Stimulated activated CD4-positive, alpha-beta T cell treated with anti-CD3 and anti-CD28 coated beads, Interleukin-2, amount 100 ng/mL, for 4 hours (primary cell): ENCODE measurements at regions not wholly inside any gene's neighbourhood (a gene's known extent, or its start where the extent isn't known, plus 50 kb on each side); places are given as distances from the start of the nearest gene placed in this dataset.
"Not testable (repeated sequence)": the region's sequence is repeated elsewhere in the genome, so short reads cannot be mapped to it uniquely, and the experiment has no call there.

ENCODE experiments used
- DNase-seq: peaks from one replicate; pipeline ENCODE4 v3.0.0-alpha.2; 2020; ENCODE audit warnings: low read depth

- no peak for DNase-seq
Observed at GRCh38 chr21:28419811-28420210, 572.9 kb downstream of the LTN1 start.

GRCh38 chr21:28418726-28419514 lies 573.8 kb downstream of the LTN1 start:
- DNase-seq, result no peak

GRCh38 chr21:28410256-28410655 lies 582.4 kb downstream of the LTN1 start:
- no peak for DNase-seq

DNA sequence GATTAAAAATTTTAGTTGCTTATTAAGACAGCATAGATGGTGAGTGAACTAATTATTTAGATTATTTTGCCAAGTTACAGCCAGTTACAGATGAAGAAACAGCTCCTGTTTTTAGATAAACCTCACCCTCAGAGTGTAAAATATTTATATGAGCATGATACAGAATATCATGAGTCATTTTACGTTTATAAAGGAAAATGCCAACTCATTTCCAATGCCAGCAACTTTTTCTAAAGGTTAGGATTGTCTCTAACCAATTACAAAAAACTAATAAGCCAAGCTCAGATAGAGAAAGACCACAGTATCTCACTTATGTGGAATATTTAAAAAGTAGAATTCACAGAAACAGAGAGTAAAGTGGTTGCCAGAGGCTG lies 590.1 kb downstream of the LTN1 start:
- DNase-seq, result no peak

DNA sequence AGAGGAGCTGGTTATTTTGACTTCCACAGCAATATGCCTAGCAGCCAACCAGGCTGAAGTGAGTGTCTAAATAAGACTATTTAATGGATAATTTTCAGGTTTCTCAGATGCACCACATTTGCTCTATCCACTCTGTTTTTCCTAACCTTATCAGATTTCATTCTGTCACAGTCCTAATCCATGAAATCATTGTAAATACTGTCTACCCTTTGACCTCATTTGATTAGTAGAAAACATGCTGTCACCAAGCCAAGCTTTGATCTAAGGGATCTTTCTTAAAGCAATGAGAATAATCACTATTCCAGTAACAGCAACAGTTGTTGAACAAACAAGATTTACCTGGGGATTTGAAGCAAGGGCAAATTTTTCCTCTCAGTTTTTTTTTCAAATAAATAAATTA lies 595.6 kb downstream of the LTN1 start:
- no peak for DNase-seq

GRCh38 chr21:28396421-28396820 lies 596.3 kb downstream of the LTN1 start:
- DNase-seq, result no peak

- DNase-seq, result no peak
Observed at GRCh38 chr21:28393279-28393678, 599.4 kb downstream of the LTN1 start.

DNA sequence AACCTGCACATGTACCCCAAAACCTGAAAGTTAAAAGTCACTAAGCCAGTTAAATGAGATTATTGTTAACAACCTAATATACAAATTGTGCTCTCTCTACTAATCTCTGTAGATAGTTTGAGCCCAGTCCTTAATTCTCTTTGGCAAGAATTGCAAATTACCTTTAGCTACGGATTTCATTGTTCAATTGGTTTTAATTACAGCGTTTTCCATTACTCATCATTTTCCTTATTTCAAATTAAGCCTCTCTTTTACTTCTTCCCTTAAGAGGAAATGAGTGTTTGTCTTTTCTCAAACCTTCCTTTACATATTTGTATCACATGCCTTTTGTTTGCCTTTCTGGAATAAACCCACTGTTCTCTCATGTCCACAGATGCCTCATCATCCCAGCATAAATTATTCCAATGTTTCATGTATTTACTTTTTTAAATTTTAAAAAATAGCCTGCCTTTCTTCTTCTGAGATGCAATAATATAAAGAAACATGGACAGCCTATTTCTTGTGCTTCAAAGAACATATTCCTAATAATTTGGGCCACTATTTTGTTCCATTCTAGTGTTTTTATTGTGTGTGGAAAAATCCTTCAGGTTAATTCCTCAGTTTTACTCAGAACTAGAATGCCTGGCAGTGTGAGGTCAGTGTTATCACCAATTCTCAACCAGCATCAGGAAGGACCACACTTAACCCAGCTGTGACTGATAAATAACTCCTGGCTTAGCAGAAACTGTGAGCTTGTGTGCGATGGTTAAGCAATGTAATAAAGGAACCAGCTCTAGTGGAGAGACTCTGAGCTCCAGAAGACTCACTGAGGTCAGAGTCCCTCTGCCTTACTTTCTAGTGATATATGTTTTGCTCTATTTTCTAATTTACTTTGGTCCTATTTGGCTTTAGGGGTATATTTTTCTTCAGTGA lies 600.5 kb downstream of the LTN1 start:
- DNase-seq, result no peak

GRCh38 chr21:28387220-28387619 lies 605.5 kb downstream of the LTN1 start:
- DNase-seq, result no peak

DNA sequence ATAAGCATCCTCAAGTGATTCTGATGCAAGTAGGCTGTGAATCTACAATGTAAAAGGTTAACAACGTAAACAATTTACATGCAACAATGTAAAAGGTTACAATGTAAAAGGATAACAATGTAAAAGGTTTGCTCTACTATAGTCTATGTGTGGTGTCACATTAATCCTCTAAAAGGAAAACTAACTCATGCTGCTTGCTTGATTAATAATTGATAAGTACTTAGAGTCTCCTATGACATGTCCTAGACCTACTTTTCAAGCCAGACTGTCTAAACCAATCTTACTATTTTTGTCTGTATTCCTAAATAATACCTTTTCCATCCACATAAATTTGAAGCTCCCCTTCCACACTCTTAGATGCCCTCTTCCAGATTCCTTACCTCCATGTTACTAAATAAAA lies 606.8 kb downstream of the LTN1 start:
- DNase-seq, result no peak

DNA sequence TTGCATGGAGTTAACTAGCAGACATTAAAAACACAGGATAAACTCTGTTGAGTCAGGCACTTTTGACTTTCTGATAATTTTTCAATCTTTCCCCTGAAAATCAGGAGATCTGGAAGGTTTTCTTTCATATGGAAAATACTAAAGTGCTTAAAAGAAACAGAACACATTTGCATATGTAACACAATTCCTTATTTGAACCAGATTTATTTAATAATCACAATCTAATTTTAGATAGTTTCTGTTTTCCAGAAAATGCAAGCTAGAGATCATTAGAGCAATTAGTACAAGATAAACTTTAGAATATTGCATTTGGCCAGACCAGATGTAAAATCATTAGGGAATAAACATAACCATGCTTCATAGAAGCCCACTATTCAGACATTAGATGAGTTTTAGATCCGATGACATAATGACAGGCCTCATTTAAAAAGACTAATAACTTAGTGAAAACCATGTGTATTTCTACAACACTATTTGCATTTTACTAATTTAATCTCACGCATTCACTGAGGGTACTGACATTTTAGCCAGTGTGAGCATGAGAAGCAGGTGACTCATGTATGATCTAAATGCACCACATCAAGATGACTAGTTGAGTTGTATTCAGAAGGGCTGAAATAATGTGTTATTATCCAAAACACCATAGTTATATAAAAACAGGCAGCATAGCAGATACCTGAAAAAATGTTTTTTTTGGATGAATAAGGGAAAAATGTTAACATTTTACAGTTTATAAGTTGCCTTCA lies 611.5 kb downstream of the LTN1 start:
- DNase-seq, result not testable (repeated sequence)

- DNase-seq, result no peak
Observed at GRCh38 chr21:28380241-28380640, 612.4 kb downstream of the LTN1 start.

- no peak for DNase-seq
Observed at GRCh38 chr21:28378026-28378425, 614.7 kb downstream of the LTN1 start.

GRCh38 chr21:28375708-28376385 lies 616.8 kb downstream of the LTN1 start:
- no peak for DNase-seq

DNA sequence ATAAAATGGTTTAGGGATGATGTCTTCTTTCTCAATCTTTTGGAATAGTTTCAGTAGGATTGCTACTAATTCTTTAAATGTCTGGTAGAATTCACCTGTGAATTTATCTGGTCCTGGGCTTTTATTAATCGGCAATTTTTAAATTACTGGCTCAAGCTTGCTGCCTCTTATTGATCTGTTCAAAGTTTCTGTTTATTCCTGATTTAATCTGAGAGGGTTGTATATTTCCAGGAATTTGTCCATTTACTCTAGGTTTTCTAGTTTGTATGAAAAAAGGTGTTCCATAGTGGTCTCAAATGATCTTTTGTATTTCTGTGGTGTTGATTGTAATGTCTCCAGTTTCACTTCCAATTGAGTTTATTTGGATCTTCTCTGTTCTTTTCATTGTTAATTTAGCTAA lies 617.8 kb downstream of the LTN1 start:
- DNase-seq, result no peak

DNA sequence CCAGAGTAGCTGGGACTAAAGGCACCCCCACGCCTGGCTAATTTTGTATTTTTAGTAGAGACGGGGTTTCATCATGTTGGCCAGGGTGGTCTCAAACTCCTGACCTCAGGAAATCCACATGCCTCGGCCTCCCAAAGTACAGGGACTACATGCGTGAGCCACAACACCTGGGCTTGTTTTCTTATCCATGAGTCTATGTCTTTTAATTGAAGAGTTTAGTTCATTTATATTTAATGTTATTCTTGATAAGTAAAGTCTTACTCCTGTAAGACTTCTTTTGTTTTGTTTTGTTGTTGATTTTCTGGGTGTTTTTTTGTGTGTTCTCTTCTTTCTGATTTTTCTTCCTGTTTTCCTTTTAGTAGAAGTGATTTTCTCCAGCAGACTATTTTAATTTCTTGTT lies 621.0 kb downstream of the LTN1 start:
- DNase-seq, result no peak

DNA sequence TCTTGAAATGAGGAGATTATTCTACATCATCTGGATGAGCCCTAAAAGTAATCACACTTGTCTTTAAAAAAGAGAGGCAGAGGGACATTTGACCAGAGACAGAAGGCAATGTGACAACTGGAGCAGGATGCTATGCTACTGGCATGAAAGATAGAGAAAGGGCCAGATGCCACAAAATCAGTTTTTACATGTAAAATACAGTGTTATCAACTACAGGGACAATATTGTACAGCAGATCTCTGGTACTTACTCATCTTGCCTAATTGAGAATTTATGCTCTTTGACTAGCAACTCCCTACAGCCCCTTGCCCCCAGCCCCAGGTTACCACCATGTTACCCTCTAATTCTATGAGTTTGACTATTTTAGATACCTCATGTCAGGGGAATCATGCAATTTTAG lies 633.4 kb downstream of the LTN1 start:
- DNase-seq, result no peak

- DNase-seq, result no peak
Observed at GRCh38 chr21:28358702-28359101, 634.0 kb downstream of the LTN1 start.

DNA sequence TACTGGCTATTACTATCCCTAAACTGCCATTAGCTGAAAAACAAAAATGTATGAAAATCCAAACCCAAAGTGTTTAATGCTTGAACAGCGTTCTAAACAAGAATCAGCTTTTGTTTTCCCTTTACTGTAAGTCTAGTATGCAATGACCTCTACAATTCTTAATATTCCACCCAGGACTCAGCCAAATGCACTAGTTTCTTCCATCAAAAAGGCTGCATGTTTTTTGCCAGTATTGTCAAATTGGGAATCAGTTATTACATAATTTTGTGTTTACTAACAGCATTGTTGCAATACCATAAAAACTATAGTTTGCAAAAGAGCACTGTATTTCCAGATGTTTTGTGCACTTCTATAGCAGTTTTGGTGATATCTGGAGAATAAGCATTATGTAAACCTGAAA lies 634.5 kb downstream of the LTN1 start:
- DNase-seq, result no peak

GRCh38 chr21:28357743-28358142 lies 634.9 kb downstream of the LTN1 start:
- DNase-seq, result no peak

GRCh38 chr21:28356422-28356821 lies 636.3 kb downstream of the LTN1 start:
- DNase-seq, result no peak

DNA sequence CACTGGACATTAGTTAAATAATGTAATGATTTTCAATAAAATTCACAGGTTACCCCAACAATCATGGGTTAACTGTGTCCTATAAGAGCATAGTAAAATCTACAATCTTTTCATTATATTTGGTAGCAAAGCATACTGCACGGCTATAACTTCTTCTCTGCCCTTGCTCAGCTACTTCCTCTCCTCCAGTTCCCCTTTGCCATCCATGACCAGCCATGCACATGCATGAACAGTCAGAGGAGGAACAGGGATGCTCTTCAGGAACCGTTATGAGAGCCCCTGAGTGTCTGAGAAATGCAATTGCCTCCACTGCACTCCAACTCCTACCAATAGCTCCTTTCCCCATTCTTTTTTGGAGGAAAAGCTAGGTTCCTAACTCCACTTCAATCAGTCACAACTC lies 646.7 kb downstream of the LTN1 start:
- no peak for DNase-seq
